SU-DHL-6 (cell line): ENCODE measurements at regions not wholly inside any gene's neighbourhood (a gene's known extent, or its start where the extent isn't known, plus 50 kb on each side); places are given as distances from the start of the nearest gene placed in this dataset.

Source experiments
- EZH2phosphoT487 ChIP-seq: fragments of 200-600 bp; sonication (generic), shearing (Covaris generic); conservative IDR thresholded peaks from 2 replicates; pipeline ENCODE4 v1.6.1; 2018; ENCODE audit warnings: mild to moderate bottlenecking, antibody characterized with exemption, low read length, moderate library complexity, mixed read lengths
- TF ChIP-seq, protein P1 (sequence below): fragments of 200-600 bp; sonication (generic); IDR thresholded peaks from one replicate; pipeline ENCODE4 v1.5.1; 2017; ENCODE audit warnings: antibody characterized with exemption, mild to moderate bottlenecking, low read length, moderate library complexity; ENCODE audit not compliant: insufficient read depth, poor library complexity, severe bottlenecking

DNA sequence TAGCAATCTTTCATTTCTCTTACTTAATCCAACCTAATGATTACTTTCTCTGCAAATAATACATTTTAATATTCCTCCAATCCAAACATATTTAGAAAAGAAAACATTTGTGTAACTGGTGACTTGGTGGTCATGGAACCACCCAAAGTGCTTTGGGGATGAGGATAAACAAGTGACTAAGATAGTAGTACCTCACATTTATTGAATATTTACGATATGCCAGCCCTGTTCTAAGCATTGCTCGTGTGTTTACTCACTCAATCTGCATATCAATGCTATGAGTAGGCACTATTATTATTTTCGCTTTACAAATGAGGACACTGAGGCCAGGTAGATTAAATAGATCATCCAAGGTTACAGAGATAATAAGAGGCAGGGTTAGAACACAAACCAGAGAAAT, 189.5 kb downstream of the SHOX2 start:
- TF ChIP-seq, protein P1, sequence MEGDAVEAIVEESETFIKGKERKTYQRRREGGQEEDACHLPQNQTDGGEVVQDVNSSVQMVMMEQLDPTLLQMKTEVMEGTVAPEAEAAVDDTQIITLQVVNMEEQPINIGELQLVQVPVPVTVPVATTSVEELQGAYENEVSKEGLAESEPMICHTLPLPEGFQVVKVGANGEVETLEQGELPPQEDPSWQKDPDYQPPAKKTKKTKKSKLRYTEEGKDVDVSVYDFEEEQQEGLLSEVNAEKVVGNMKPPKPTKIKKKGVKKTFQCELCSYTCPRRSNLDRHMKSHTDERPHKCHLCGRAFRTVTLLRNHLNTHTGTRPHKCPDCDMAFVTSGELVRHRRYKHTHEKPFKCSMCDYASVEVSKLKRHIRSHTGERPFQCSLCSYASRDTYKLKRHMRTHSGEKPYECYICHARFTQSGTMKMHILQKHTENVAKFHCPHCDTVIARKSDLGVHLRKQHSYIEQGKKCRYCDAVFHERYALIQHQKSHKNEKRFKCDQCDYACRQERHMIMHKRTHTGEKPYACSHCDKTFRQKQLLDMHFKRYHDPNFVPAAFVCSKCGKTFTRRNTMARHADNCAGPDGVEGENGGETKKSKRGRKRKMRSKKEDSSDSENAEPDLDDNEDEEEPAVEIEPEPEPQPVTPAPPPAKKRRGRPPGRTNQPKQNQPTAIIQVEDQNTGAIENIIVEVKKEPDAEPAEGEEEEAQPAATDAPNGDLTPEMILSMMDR: no peak
- no peak for TF ChIP-seq EZH2phosphoT487
